H1 (cell line): ENCODE measurements at regions not wholly inside any gene's neighbourhood (a gene's known extent, or its start where the extent isn't known, plus 50 kb on each side); places are given as distances from the start of the nearest gene placed in this dataset.

Experiments
- CTCF ChIA-PET: fragments of 300-600 bp; sonication (Branson Sonifier 250); formaldehyde crosslinking; loops from one replicate; lab custom pipeline; 2021; ENCODE audit not compliant: partially characterized antibody; lab: Charles Lee
- POLR2A ChIA-PET: fragments of 300-600 bp; sonication (Branson Sonifier 250); formaldehyde crosslinking; loops from one replicate; lab custom pipeline; 2021; ENCODE audit warnings: inconsistent platforms; ENCODE audit not compliant: partially characterized antibody; lab: Charles Lee
- DNase-seq, 2 experiments: peaks; one replicate each; pipeline versions ENCODE4 v3.0.0 to v3.0.0-alpha.2; 2010 to 2022; ENCODE audit warnings: low spot score in 2 of 2, low read depth in 1 of 2, mixed read lengths in 1 of 2
- FAIRE-seq: peaks from 2 replicates; lab custom pipeline; 2011; peaks lifted over from hg19 to GRCh38; lab: Jason Lieb, UNC
- H2AFZ ChIP-seq: 2 replicates; pipeline ENCODE4 v1.8.1; 2012; ENCODE audit warnings: low read length, inconsistent platforms
- H2AK5ac ChIP-seq: 2 replicates; pipeline ENCODE4 v1.6.1; 2013; ENCODE audit warnings: low read depth, low read length
- H2BK120ac ChIP-seq: replicated peaks from 2 replicates; pipeline ENCODE3; 2013; ENCODE audit warnings: low read depth, low read length, inconsistent platforms
- H2BK12ac ChIP-seq: 2 replicates; pipeline ENCODE4 v1.6.1; 2013; ENCODE audit warnings: low read depth, low read length
- H2BK15ac ChIP-seq: 2 replicates; pipeline ENCODE4 v1.6.1; 2013; ENCODE audit warnings: low read length
- H2BK20ac ChIP-seq: 2 replicates; pipeline ENCODE4 v1.6.1; 2013; ENCODE audit warnings: low read length
- H2BK5ac ChIP-seq: 2 replicates; pipeline ENCODE4 v1.6.1; 2013; ENCODE audit warnings: low read depth, low read length
- H3K14ac ChIP-seq: 2 replicates; pipeline ENCODE4 v1.6.1; 2013; ENCODE audit warnings: inconsistent platforms; ENCODE audit not compliant: insufficient read length
- H3K18ac ChIP-seq: 2 replicates; pipeline ENCODE4 v1.6.1; 2013; ENCODE audit warnings: low read length; ENCODE audit errors: extremely low read depth
- H3K23ac ChIP-seq: 2 replicates; pipeline ENCODE4 v1.6.1; 2013; ENCODE audit warnings: inconsistent platforms; ENCODE audit not compliant: insufficient read length
- H3K23me2 ChIP-seq: 2 replicates; pipeline ENCODE4 v1.6.1; 2013; ENCODE audit warnings: low read depth, low read length
- H3K27ac ChIP-seq: 2 replicates; pipeline ENCODE4 v1.6.1; 2011; ENCODE audit warnings: low read depth, low read length, inconsistent platforms
- H3K27me3 ChIP-seq, 4 experiments: replicated peaks in 1 of 4; 1 replicate in 1 of 4; 2 replicates in 3 of 4; pipeline versions ENCODE4 v1.6.1 to v1.8.1; 2011 to 2013; ENCODE audit warnings: low read length in 3 of 4, mild to moderate bottlenecking in 3 of 4, inconsistent platforms in 2 of 4, mixed read lengths in 2 of 4, moderate library complexity in 1 of 4; ENCODE audit not compliant: control insufficient read depth in 3 of 4, insufficient read depth in 3 of 4; ENCODE audit errors: extremely low read depth in 1 of 4
- H3K36me3 ChIP-seq, 4 experiments: 2 replicates each; pipeline versions ENCODE4 v1.6.1 to v1.8.1; 2011 to 2013; ENCODE audit warnings: mild to moderate bottlenecking in 4 of 4, low read length in 3 of 4, moderate library complexity in 2 of 4, control low read depth in 1 of 4, inconsistent platforms in 1 of 4; ENCODE audit not compliant: insufficient read depth in 4 of 4, control insufficient read depth in 2 of 4
- H3K4ac ChIP-seq: replicated peaks from 2 replicates; pipeline ENCODE3; 2013; ENCODE audit warnings: low read length, low read depth, mixed read lengths, inconsistent platforms; ENCODE audit not compliant: insufficient read length
- H3K4me1 ChIP-seq, 4 experiments: replicated peaks in 1 of 4; 1 replicate in 1 of 4; 2 replicates in 3 of 4; pipeline versions ENCODE4 v1.6.1 to v1.8.1; 2011 to 2013; ENCODE audit warnings: low read length in 3 of 4, inconsistent platforms in 2 of 4, mixed read lengths in 1 of 4; ENCODE audit not compliant: insufficient read depth in 4 of 4, control insufficient read depth in 3 of 4
- H3K4me2 ChIP-seq, 2 experiments: 2 replicates each; pipeline versions ENCODE4 v1.6.1 to v1.8.1; 2011 to 2013; ENCODE audit warnings: low read depth in 2 of 2, low read length in 2 of 2, control low read depth in 1 of 2, inconsistent platforms in 1 of 2, mild to moderate bottlenecking in 1 of 2; ENCODE audit not compliant: insufficient read depth in 1 of 2
- H3K4me3 ChIP-seq, 4 experiments: fragments of 200-600, 300-600 bp in 1 of 4; sonication (generic), shearing (Covaris generic), sonication (Bioruptor Twin) in 1 of 4; 2 replicates each; pipeline versions ENCODE4 v1.5.1 to v1.8.1; 2011 to 2016; ENCODE audit warnings: low read length in 4 of 4, low read depth in 3 of 4, control low read depth in 2 of 4, inconsistent platforms in 2 of 4, mild to moderate bottlenecking in 2 of 4, mixed read lengths in 1 of 4, moderate library complexity in 1 of 4; ENCODE audit not compliant: insufficient read depth in 2 of 4; ENCODE audit errors: extremely low read depth in 1 of 4
- H3K56ac ChIP-seq: replicated peaks from 2 replicates; pipeline ENCODE3; 2013; ENCODE audit warnings: low read depth, mild to moderate bottlenecking, mixed read lengths, low read length, inconsistent platforms; ENCODE audit not compliant: insufficient read length
- H3K79me1 ChIP-seq: 2 replicates; pipeline ENCODE4 v1.6.1; 2013; ENCODE audit warnings: low read depth, low read length, control low read depth
- H3K79me2 ChIP-seq, 2 experiments: 2 replicates each; pipeline versions ENCODE4 v1.6.1 to v1.8.1; 2012 to 2013; ENCODE audit warnings: low read length in 2 of 2, mild to moderate bottlenecking in 2 of 2, inconsistent platforms in 1 of 2; ENCODE audit not compliant: insufficient read depth in 2 of 2, control insufficient read depth in 1 of 2
- H3K9ac ChIP-seq, 4 experiments: replicated peaks in 1 of 4; 1 replicate in 1 of 4; 2 replicates in 3 of 4; pipeline versions ENCODE4 v1.6.1 to v1.8.1; 2011 to 2013; ENCODE audit warnings: low read depth in 3 of 4, low read length in 3 of 4, control low read depth in 2 of 4, mild to moderate bottlenecking in 2 of 4, moderate library complexity in 2 of 4, inconsistent platforms in 1 of 4; ENCODE audit errors: extremely low read depth in 1 of 4
- H3K9me3 ChIP-seq, 2 experiments: 2 replicates each; pipeline versions ENCODE4 v1.6.1 to v1.8.1; 2012 to 2013; ENCODE audit warnings: mild to moderate bottlenecking in 2 of 2, moderate library complexity in 2 of 2, control low read depth in 1 of 2, inconsistent platforms in 1 of 2, low read depth in 1 of 2, low read length in 1 of 2, mixed read lengths in 1 of 2; ENCODE audit not compliant: insufficient read depth in 2 of 2
- H4K20me1 ChIP-seq, 2 experiments: replicated peaks in 1 of 2; 2 replicates each; pipeline versions ENCODE3 to v1.8.1; 2011 to 2013; ENCODE audit warnings: inconsistent platforms in 2 of 2, low read length in 2 of 2, mild to moderate bottlenecking in 1 of 2; ENCODE audit not compliant: insufficient read depth in 2 of 2, control insufficient read depth in 1 of 2
- H4K5ac ChIP-seq: 2 replicates; pipeline ENCODE4 v1.6.1; 2013; ENCODE audit warnings: low read length, low read depth, mixed read lengths, inconsistent platforms; ENCODE audit not compliant: insufficient read length
- H4K8ac ChIP-seq: 2 replicates; pipeline ENCODE4 v1.8.0; 2013; ENCODE audit warnings: mild to moderate bottlenecking, moderate library complexity, low read length, inconsistent platforms; ENCODE audit not compliant: insufficient read depth; ENCODE audit errors: extremely low read depth
- H4K91ac ChIP-seq: replicated peaks from 2 replicates; pipeline ENCODE3; 2013; ENCODE audit warnings: low read length, mixed read lengths, inconsistent platforms; ENCODE audit not compliant: insufficient read length
- CBX5 ChIP-seq: fragments of 300-800, 300-1000 bp; sonication (generic); IDR thresholded peaks from 2 replicates; pipeline ENCODE4 v1.7.1; 2016; ENCODE audit warnings: antibody characterized with exemption, low read length, low read depth
- ZNF274 ChIP-seq: IDR thresholded peaks from 2 replicates; pipeline ENCODE4 v1.7.0; 2012; ENCODE audit warnings: low read length, borderline replicate concordance; ENCODE audit errors: extremely low read depth
- WGBS, 2 experiments: shearing (Covaris generic) in 1 of 2; methylation state at CpG; one replicate each; pipeline versions ENCODE4 v1.1.6 to v1.1.7; 2013 to 2015; ENCODE audit warnings: low lambda C conversion rate in 2 of 2, mixed read lengths in 2 of 2, inconsistent platforms in 1 of 2, low coverage in 1 of 2, missing lambda C conversion rate in 1 of 2; ENCODE audit not compliant: insufficient replicate concordance in 2 of 2, insufficient coverage in 1 of 2, insufficient read length in 1 of 2; ENCODE audit errors: extremely low coverage in 1 of 2, missing lambda C conversion rate in 1 of 2; 5-methylcytosine and 5-hydroxymethylcytosine counted together

DNA sequence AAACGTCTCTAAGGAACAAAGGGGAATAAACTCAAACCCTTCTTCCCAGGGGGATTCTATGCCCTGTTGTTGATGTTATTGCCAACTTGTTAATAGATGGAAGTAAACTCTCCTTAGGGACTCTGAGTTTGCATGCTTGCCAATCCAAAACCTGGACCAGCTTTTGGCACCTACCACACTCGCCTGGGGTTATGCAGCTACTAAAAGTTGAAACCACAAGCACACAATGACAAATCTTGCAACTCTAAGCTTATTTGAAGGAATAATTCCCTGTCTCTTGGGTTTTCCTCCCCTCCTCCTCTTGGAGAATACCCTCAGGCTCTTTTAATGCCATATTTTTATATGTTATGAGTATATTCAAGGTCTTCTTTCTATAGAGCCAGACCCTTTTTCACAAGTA lies 484.1 kb downstream of the FBXO15 start:
- Histone ChIP-seq H3K9me3 (no peaks in the 10 kb centered on the region), H2BK120ac (no peak overlapping the region), H4K20me1 (no peaks in the 10 kb centered on the region), H3K4me1 (no peaks in the 10 kb centered on the region), H3K4ac (no peak overlapping the region), H3K4me2 (no peak overlapping the region), H3K14ac (no peak overlapping the region), H4K5ac (no peak overlapping the region), H3K27me3 (no peaks in the 10 kb centered on the region), H2BK15ac (no peak overlapping the region), H3K79me2 (no peaks in the 10 kb centered on the region), H3K23me2 (no peaks in the 10 kb centered on the region), H2BK12ac (no peak overlapping the region), H3K56ac (no peak overlapping the region), H4K91ac (no peak overlapping the region), H3K36me3 (no peaks in the 10 kb centered on the region), H2AK5ac (no peak overlapping the region), H4K8ac (no peak overlapping the region), H3K18ac (no peak overlapping the region), H3K27ac (no peak overlapping the region), H3K23ac (no peak overlapping the region), H3K79me1 (no peaks in the 10 kb centered on the region), H2AFZ (no peak overlapping the region), H2BK5ac (no peak overlapping the region), H3K4me3 (no peak overlapping the region), H2BK20ac (no peak overlapping the region), H3K9ac (no peak overlapping the region)
- TF ChIP-seq CBX5 (no peak), ZNF274 (no peak)
- ChIA-PET CTCF (interaction anchor here (0.7 kb wide), 1 partner anchor 32 kb away, joined by 4 read pairs; no protein-coding TSS in a partner anchor), POLR2A (no interaction called here)
- FAIRE-seq (no peak), DNase-seq (no peak)
- WGBS, 2 experiments, result 67% methylated on average over 2 of the region's 2 CpGs; no CpG with 5 or more reads in 1 of the 2 experiments
